ENCODE measurements at regions not wholly inside any gene's neighbourhood (a gene's known extent, or its start where the extent isn't known, plus 50 kb on each side); places are given as distances from the start of the nearest gene placed in this dataset.

DNA sequence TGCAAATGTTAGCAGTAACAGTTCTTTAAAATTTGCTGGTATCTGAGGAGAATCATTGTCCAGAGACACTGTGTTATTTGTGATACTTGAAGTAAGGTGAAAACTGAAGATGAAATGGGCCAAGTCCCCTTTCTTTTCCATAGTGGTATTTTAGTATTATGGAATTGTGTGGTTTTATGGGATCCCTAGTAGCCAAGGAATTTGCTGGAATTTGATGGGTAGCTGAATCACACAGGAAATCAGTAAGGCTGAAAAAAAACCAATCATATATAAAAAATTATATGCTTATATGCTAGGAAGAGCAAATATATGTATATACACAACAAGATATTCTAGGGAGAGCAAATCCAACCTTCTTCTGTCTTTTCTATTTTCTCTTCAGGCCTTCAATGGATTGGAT is 54.2 kb upstream of the TACR1 start:
- Histone ChIP-seq H3K79me2 (ENCODE audit: low read depth) (no peaks in the 10 kb centered on the region), H3K9ac (no peak overlapping the region), H3F3A (ENCODE audit: low read depth) (no peaks in the 10 kb centered on the region), H3K27me3 (no peaks in the 10 kb centered on the region), H3K9me3 (ENCODE audit: low read depth) (peaks cover 1% of the 10 kb centered on the region), H3K4me3 (no peak overlapping the region), H4K20me1 (ENCODE audit: low read depth) (no peaks in the 10 kb centered on the region), H3K36me3 (no peaks in the 10 kb centered on the region), H3K27ac (no peak overlapping the region), H3K4me1 (no peaks in the 10 kb centered on the region), H2AFZ (replicated peaks) (no peak overlapping the region), H3K4me2 (no peak overlapping the region)
- H3K27me3 Mint-ChIP-seq (ENCODE audit: insufficient read depth, low read depth) = no peaks in the 10 kb centered on the region
- H3K9me3 Mint-ChIP-seq = peaks cover 16% of the 10 kb centered on the region
- no peak for TF ChIP-seq EZH2 (IDR thresholded peaks at IDR 0.05)
- TF ChIP-seq, protein P1, sequence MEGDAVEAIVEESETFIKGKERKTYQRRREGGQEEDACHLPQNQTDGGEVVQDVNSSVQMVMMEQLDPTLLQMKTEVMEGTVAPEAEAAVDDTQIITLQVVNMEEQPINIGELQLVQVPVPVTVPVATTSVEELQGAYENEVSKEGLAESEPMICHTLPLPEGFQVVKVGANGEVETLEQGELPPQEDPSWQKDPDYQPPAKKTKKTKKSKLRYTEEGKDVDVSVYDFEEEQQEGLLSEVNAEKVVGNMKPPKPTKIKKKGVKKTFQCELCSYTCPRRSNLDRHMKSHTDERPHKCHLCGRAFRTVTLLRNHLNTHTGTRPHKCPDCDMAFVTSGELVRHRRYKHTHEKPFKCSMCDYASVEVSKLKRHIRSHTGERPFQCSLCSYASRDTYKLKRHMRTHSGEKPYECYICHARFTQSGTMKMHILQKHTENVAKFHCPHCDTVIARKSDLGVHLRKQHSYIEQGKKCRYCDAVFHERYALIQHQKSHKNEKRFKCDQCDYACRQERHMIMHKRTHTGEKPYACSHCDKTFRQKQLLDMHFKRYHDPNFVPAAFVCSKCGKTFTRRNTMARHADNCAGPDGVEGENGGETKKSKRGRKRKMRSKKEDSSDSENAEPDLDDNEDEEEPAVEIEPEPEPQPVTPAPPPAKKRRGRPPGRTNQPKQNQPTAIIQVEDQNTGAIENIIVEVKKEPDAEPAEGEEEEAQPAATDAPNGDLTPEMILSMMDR (IDR thresholded peaks at IDR 0.05) = no peak
- no peak overlapping the region for H3K27ac Mint-ChIP-seq
- no peak overlapping the region for H3K4me3 Mint-ChIP-seq
- DNase-seq (ENCODE audit: low spot score) = no peak
- no peaks in the 10 kb centered on the region for H3K4me1 Mint-ChIP-seq
- no peaks in the 10 kb centered on the region for H3K36me3 Mint-ChIP-seq

DNA sequence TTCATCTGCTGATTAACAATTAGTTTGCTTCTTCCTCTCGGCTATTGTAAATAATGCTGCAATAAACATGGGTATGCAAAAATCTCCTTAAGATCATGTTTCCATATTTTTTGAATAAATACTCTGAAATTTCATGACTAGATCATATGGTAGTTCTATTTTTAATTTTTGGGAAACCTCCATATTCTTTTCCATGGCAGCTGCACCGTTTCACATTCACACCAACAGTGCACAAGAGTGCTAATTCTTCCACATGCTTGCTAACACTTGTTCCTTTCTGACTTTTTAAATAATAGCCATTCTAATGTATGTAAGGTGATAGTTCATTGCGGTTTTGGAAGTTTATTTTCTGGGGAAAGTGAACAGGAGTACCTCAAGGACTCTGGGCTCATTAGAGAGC is 52.6 kb upstream of the TACR1 start:
- no peaks in the 10 kb centered on the region for H3K4me1 Mint-ChIP-seq
- no peak overlapping the region for H2AFZ ChIP-seq (replicated peaks)
- TF ChIP-seq EZH2 (IDR thresholded peaks at IDR 0.05) (no peak), EZH2phosphoT487 (IDR thresholded peaks at IDR 0.05) (no peak)
- TF ChIP-seq, protein P1 (IDR thresholded peaks at IDR 0.05) = no peak
- peaks cover 13% of the 10 kb centered on the region for H3K9me3 Mint-ChIP-seq
- H3K4me2 ChIP-seq = no peak overlapping the region
- H3K36me3 Mint-ChIP-seq = no peaks in the 10 kb centered on the region
- H3K27ac Mint-ChIP-seq = no peak overlapping the region
- no peaks in the 10 kb centered on the region for H3K9me3 ChIP-seq (ENCODE audit: low read depth)
- H3K4me3 ChIP-seq = no peak overlapping the region
- H3K4me1 ChIP-seq = no peaks in the 10 kb centered on the region
- no peaks in the 10 kb centered on the region for H3K27me3 ChIP-seq
- no peaks in the 10 kb centered on the region for H3K79me2 ChIP-seq (ENCODE audit: low read depth)
- no peaks in the 10 kb centered on the region for H4K20me1 ChIP-seq (ENCODE audit: low read depth)
- H3K27ac ChIP-seq = no peak overlapping the region
- no peak for DNase-seq (ENCODE audit: low spot score)
- H3F3A ChIP-seq (ENCODE audit: low read depth) = no peaks in the 10 kb centered on the region
- H3K9ac ChIP-seq = no peak overlapping the region
- no peaks in the 10 kb centered on the region for H3K36me3 ChIP-seq
- no peak overlapping the region for H3K4me3 Mint-ChIP-seq
- H3K27me3 Mint-ChIP-seq (ENCODE audit: insufficient read depth, low read depth) = no peaks in the 10 kb centered on the region

All from neural progenitor cell (in vitro differentiated cells).